ENCODE measurements at regions not wholly inside any gene's neighbourhood (a gene's known extent, or its start where the extent isn't known, plus 50 kb on each side); places are given as distances from the start of the nearest gene placed in this dataset.

DNA sequence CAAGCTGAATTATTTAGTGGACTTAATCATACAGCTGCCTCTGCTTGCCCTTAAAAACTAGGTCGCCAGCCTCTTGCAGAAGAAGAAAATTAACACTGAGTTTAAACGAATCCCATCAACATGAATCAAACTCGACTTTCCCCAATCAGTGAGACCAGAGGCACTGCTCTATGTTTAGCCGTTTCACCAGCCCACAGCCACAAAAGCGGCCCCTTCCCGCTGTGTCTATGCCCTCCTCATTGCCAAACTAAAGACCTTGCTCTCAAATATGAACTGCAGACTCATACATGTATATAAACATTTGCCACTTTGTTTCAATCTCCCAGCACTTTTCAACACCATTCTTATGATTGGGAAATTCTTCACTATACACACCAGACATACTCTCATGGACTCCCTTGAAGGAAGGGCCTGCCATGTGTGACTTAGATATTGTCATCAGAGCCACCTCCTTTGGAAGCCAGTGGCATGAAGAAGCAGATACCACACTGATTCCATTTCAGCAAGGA is 105.8 kb upstream of the ADGRF1 start:
- H3K27ac ChIP-seq, result peak overlapping the region in 3 of 4 donors; percentile 11 to 66 (median 48)
- TF ChIP-seq CTCF (IDR thresholded peaks at IDR 0.05) (no peak), EP300 (IDR thresholded peaks at IDR 0.05) (no peak), POLR2A (IDR thresholded peaks at IDR 0.05) (no peak), POLR2AphosphoS5 (IDR thresholded peaks at IDR 0.05) (no peak)
- WGBS, 2 donors (ENCODE audit: low coverage in 1 of 2), result 33 to 42% methylated on average over 4 to 5 of the region's 6 CpGs
- ATAC-seq, result no peak
- H3K9me3 ChIP-seq, result no peaks in the 10 kb centered on the region
- H3K27me3 ChIP-seq, result no peaks in the 10 kb centered on the region
- no peaks in the 10 kb centered on the region for H3K36me3 ChIP-seq
- no peak overlapping the region for H3K4me3 ChIP-seq
- H3K4me1 ChIP-seq, result peaks cover 3 to 48% (median 9%) of the 10 kb centered on the region in 3 donors

DNA sequence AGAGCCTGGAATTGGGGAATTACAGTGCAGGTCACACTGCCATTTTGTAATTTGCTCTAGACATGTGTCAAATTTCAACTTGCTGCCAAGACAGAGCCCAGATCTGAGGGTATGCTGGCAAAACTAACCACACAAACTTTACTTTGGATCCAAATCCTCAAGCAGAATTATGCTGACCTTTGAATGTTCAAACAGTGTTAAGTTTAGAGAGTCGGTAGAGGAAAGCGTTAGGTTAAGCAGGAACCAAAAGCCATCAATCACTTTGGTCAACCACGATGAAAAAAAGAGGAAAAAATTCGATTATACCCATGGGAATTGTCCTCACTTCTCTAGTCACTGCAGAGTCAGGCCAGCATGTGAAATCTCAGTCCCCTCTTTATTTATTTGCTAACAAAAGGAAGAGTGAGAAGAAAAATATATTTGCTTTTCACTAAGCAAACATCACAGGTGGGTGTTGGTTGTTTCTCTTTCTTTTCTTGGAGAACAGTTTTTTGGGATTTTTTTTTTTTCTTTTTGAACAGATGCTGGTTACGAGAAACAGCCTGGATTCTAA is 105.1 kb upstream of the ADGRF1 start:
- WGBS, 2 donors (ENCODE audit: low coverage in 1 of 2), result 13 to 21% methylated on average over 5 of the region's 5 CpGs
- TF ChIP-seq EP300 (IDR thresholded peaks at IDR 0.05), result no peak
- TF ChIP-seq POLR2A (IDR thresholded peaks at IDR 0.05), result no peak
- TF ChIP-seq POLR2AphosphoS5 (IDR thresholded peaks at IDR 0.05), result peak; percentile 61
- Histone ChIP-seq H3K4me1 (peaks cover 3 to 48% (median 9%) of the 10 kb centered on the region in 3 donors), H3K4me3 (no peak overlapping the region), H3K36me3 (no peaks in the 10 kb centered on the region), H3K27ac (peak overlapping the region in 3 of 4 donors; percentile 11 to 66 (median 63)), H3K9me3 (no peaks in the 10 kb centered on the region), H3K27me3 (no peaks in the 10 kb centered on the region)
- ATAC-seq, result no peak

- TF ChIP-seq CTCF (IDR thresholded peaks at IDR 0.05) (no peak), EP300 (IDR thresholded peaks at IDR 0.05) (no peak), POLR2AphosphoS5 (IDR thresholded peaks at IDR 0.05) (no peak), POLR2A (IDR thresholded peaks at IDR 0.05) (no peak)
- ATAC-seq, result no peak
- Histone ChIP-seq H3K4me3 (no peak overlapping the region), H3K36me3 (no peaks in the 10 kb centered on the region), H3K27ac (peak overlapping the region in 3 of 4 donors; percentile 11 to 66 (median 63)), H3K4me1 (peaks cover 3 to 48% (median 9%) of the 10 kb centered on the region in 3 donors), H3K9me3 (no peaks in the 10 kb centered on the region), H3K27me3 (no peaks in the 10 kb centered on the region)
- WGBS, 2 donors (ENCODE audit: low coverage in 1 of 2), result 29 to 55% methylated on average over 1 of the region's 2 CpGs
Observed at GRCh38 chr6:47146431-47147174, 104.5 kb upstream of the ADGRF1 start.

DNA sequence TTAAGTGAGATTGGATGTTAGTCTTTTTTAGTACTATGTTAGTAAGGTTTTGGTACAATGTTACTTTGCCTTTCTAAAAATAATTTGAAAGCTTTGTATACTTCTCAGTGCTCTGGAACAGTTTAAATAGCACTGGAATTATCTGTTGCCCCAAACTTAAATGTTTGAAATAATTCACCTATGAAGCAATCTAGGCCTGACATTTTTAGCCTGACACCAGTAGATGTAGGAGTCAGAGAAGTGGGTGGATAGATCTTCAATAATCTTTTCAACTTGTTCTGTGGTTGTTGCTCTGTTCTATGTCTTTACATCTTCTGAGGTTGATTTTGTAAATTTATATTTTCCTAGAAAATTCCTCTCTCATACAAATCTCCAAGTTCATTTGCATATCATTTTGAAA is 103.1 kb upstream of the ADGRF1 start:
- Histone ChIP-seq H3K9me3 (no peaks in the 10 kb centered on the region), H3K4me1 (peaks cover 3 to 48% (median 9%) of the 10 kb centered on the region in 3 donors), H3K27me3 (no peaks in the 10 kb centered on the region), H3K36me3 (no peaks in the 10 kb centered on the region), H3K27ac (peak overlapping the region in 3 of 4 donors; percentile 11 to 66 (median 45)), H3K4me3 (no peak overlapping the region)
- ATAC-seq, result no peak
- TF ChIP-seq EP300 (IDR thresholded peaks at IDR 0.05) (no peak), POLR2A (IDR thresholded peaks at IDR 0.05) (no peak), CTCF (IDR thresholded peaks at IDR 0.05) (no peak), POLR2AphosphoS5 (IDR thresholded peaks at IDR 0.05) (no peak)

GRCh38 chr6:47144306-47144705 is 102.2 kb upstream of the ADGRF1 start:
- peak; percentile 80 for ATAC-seq
- Histone ChIP-seq H3K27ac (peak overlapping the region in 2 of 4 donors; percentile 11 to 66), H3K36me3 (no peaks in the 10 kb centered on the region), H3K4me1 (peaks cover 3 to 48% (median 9%) of the 10 kb centered on the region in 3 donors), H3K4me3 (no peak overlapping the region), H3K27me3 (no peaks in the 10 kb centered on the region), H3K9me3 (no peaks in the 10 kb centered on the region)
- TF ChIP-seq CTCF (IDR thresholded peaks at IDR 0.05), result no peak
- WGBS, 2 donors (ENCODE audit: low coverage in 1 of 2), result 38 to 40% methylated on average over 4 of the region's 4 CpGs

Data from gastroesophageal sphincter (tissue), 4 donors.